ENCODE measurements at regions not wholly inside any gene's neighbourhood (a gene's known extent, or its start where the extent isn't known, plus 50 kb on each side); places are given as distances from the start of the nearest gene placed in this dataset.
A peak's percentile ranks its signal among the peaks of the same experiment; 100 is the strongest.
"Not testable (repeated sequence)": the region's sequence is repeated elsewhere in the genome, so short reads cannot be mapped to it uniquely, and the experiment has no call there.

GRCh38 chr7:53387515-53387914 lies 352.1 kb downstream of the POM121L12 start:
- DNase-seq (ENCODE audit: low spot score) = no peak

GRCh38 chr7:53397911-53398310 lies 362.5 kb downstream of the POM121L12 start:
- DNase-seq (ENCODE audit: low spot score) = peak; percentile 86

- DNase-seq (ENCODE audit: low spot score) = peak; percentile 95
These were observed 363.1 kb downstream of the POM121L12 start for GRCh38 chr7:53398566-53398965.

GRCh38 chr7:53413021-53413420 lies 377.6 kb downstream of the POM121L12 start:
- DNase-seq (ENCODE audit: low spot score) = no peak

GRCh38 chr7:53415816-53416215 lies 380.4 kb downstream of the POM121L12 start:
- DNase-seq (ENCODE audit: low spot score) = peak; percentile 64

- DNase-seq (ENCODE audit: low spot score) = peak; percentile 84
These were observed 383.5 kb downstream of the POM121L12 start for GRCh38 chr7:53418834-53419482.

GRCh38 chr7:53420550-53420949 lies 385.1 kb downstream of the POM121L12 start:
- DNase-seq (ENCODE audit: low spot score) = no peak

GRCh38 chr7:53422291-53422690 lies 386.9 kb downstream of the POM121L12 start:
- DNase-seq (ENCODE audit: low spot score) = peak; percentile 90

- DNase-seq (ENCODE audit: low spot score) = peak; percentile 26
These were observed 390.8 kb downstream of the POM121L12 start for GRCh38 chr7:53426145-53426750.

GRCh38 chr7:53428045-53428444 lies 392.6 kb downstream of the POM121L12 start:
- peak; percentile 79 for DNase-seq (ENCODE audit: low spot score)

- peak; percentile 59 for DNase-seq (ENCODE audit: low spot score)
These were observed 396.5 kb downstream of the POM121L12 start for GRCh38 chr7:53431901-53432300.

- DNase-seq (ENCODE audit: low spot score) = peak; percentile 84
These were observed 401.9 kb downstream of the POM121L12 start for GRCh38 chr7:53437336-53437735.

GRCh38 chr7:53446170-53446569 lies 410.7 kb downstream of the POM121L12 start:
- DNase-seq (ENCODE audit: low spot score) = peak; percentile 22

- DNase-seq (ENCODE audit: low spot score) = no peak
These were observed 423.2 kb downstream of the POM121L12 start for GRCh38 chr7:53458636-53459035.

- no peak for DNase-seq (ENCODE audit: low spot score)
These were observed 430.9 kb downstream of the POM121L12 start for GRCh38 chr7:53466371-53466770.

- peak; percentile 81 for DNase-seq (ENCODE audit: low spot score)
These were observed 435.0 kb downstream of the POM121L12 start for GRCh38 chr7:53470336-53470970.

GRCh38 chr7:53473371-53473770 lies 437.9 kb downstream of the POM121L12 start:
- peak; percentile 68 for DNase-seq (ENCODE audit: low spot score)

GRCh38 chr7:53475776-53476175 lies 440.3 kb downstream of the POM121L12 start:
- DNase-seq (ENCODE audit: low spot score) = no peak

GRCh38 chr7:53476566-53476965 lies 441.1 kb downstream of the POM121L12 start:
- DNase-seq (ENCODE audit: low spot score) = no peak

GRCh38 chr7:53485354-53485753 lies 449.9 kb downstream of the POM121L12 start:
- no peak for DNase-seq (ENCODE audit: low spot score)

- DNase-seq (ENCODE audit: low spot score) = no peak
These were observed 455.6 kb downstream of the POM121L12 start for GRCh38 chr7:53491051-53491450.

GRCh38 chr7:53495181-53495580 lies 459.7 kb downstream of the POM121L12 start:
- DNase-seq (ENCODE audit: low spot score) = not testable (repeated sequence)

- no peak for DNase-seq (ENCODE audit: low spot score)
These were observed 464.6 kb downstream of the POM121L12 start for GRCh38 chr7:53500076-53500475.

Measured in kidney tubule cell (primary cell).